GM10248 (cell line): ENCODE measurements at regions not wholly inside any gene's neighbourhood (a gene's known extent, or its start where the extent isn't known, plus 50 kb on each side); places are given as distances from the start of the nearest gene placed in this dataset.

ENCODE experiments used
- CTCF ChIA-PET: fragments of 300-600 bp; sonication (Branson Sonifier 250); formaldehyde crosslinking; extraction: SDS; loops from one replicate; lab custom pipeline; 2021; ENCODE audit warnings: antibody characterized with exemption; lab: Yijun Ruan, JAX
- POLR2A ChIA-PET: fragments of 350-650 bp; sonication (Branson Sonifier 250); formaldehyde crosslinking; extraction: SDS; loops from one replicate; lab custom pipeline; 2020; ENCODE audit warnings: antibody characterized with exemption; lab: Yijun Ruan, JAX
- DNase-seq: peaks from one replicate; pipeline ENCODE4 v3.0.0; 2012; ENCODE audit errors: extremely low spot score
- TF ChIP-seq, protein P1 (sequence below): IDR thresholded peaks from 2 replicates; pipeline ENCODE4 v1.5.1; 2012; ENCODE audit warnings: mild to moderate bottlenecking, low read depth; ENCODE audit errors: extremely low read depth, missing control alignments, control extremely low read depth

DNA sequence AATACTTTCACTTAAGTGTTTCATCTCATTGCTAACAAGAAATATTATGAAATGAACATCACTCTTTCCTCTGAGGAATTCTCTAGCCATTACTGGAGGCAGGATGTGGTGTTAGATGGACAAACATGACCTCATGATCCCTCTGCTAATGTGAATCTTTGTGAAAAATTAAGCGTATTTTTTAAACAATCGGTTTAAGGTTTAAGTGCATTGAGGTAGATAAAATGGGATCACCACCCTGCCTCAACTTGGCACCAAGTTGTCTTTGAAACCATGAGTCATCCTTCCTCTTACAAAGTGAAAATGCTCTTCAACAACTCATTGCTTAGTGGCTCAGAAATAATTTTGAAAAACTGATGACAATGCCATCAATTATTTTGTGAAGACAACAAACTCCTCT is 76.0 kb upstream of the DCBLD2 start:
- ChIA-PET CTCF (interaction anchor here (1.0 to 1.4 kb wide), 2 partner anchors 8 to 22 kb away, joined by 3 read pairs; no protein-coding TSS in a partner anchor), POLR2A (no interaction called here)
- TF ChIP-seq, protein P1, sequence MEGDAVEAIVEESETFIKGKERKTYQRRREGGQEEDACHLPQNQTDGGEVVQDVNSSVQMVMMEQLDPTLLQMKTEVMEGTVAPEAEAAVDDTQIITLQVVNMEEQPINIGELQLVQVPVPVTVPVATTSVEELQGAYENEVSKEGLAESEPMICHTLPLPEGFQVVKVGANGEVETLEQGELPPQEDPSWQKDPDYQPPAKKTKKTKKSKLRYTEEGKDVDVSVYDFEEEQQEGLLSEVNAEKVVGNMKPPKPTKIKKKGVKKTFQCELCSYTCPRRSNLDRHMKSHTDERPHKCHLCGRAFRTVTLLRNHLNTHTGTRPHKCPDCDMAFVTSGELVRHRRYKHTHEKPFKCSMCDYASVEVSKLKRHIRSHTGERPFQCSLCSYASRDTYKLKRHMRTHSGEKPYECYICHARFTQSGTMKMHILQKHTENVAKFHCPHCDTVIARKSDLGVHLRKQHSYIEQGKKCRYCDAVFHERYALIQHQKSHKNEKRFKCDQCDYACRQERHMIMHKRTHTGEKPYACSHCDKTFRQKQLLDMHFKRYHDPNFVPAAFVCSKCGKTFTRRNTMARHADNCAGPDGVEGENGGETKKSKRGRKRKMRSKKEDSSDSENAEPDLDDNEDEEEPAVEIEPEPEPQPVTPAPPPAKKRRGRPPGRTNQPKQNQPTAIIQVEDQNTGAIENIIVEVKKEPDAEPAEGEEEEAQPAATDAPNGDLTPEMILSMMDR: no peak
- no peak for DNase-seq

DNA sequence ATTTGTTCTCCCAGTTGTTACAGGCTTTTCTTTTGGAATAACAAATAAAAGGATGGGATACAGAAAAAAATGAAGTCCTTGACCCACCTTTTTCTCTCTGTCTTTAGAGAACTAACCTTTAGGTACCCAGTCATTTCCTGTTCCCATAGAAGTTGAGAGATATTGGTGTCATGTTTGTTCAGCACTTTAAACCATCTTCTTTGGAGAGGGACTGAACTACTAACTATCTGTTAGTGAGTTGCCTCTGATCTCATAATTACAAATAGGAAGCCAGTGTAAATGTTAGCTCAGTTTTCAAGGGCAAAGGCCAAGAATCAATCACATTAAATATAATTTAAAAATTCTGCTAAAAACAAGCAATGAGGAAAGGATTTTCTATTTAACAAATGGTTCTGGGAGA is 72.9 kb upstream of the DCBLD2 start:
- TF ChIP-seq, protein P1: no peak
- ChIA-PET POLR2A (no interaction called here), CTCF (no interaction called here)
- no peak for DNase-seq

DNA sequence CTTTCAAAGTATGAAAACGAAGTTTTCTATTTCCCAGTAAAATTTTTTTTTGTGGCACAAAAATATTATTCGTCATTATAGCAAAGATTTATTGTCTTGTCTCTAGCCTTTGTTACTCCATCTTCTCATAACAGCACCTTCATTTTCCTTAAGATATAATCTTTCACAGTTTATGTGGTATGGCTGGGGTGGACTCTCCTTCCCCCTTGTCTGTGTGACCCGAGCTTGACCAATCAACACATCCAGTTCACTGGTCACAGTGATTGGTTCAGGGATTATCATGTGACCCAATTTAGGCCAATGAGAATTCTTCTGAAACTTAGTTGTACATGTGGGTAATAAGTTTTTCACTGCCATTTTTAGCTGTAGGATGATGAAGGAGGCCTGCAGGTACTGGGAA is 71.2 kb upstream of the DCBLD2 start:
- CTCF ChIA-PET: interaction anchor here (1.0 kb wide), 1 partner anchor 12 kb away, joined by 3 read pairs; no protein-coding TSS in a partner anchor
- no peak for DNase-seq
- TF ChIP-seq, protein P1: no peak
- POLR2A ChIA-PET: no interaction called here

DNA sequence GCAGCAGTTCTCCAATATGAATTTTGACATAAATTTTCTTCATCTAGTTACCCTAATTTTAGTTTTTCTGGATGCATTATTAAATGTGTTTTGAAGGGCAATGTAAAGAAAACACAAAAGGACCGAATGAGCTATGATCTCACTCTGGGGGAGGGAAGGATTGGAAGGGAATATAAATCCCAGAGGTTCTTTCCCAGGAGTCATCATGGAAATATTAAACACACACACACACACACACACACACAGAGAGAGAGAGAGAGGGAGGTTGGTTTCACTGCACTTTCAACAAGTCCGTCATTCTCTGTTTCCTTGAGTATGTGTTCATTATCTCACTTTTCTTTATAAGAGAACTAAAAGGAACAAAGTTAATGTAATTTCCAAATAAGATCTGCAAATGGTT is 70.7 kb upstream of the DCBLD2 start:
- TF ChIP-seq, protein P1: no peak
- CTCF ChIA-PET: interaction anchor here (1.0 kb wide), 1 partner anchor 13 kb away, joined by 3 read pairs; no protein-coding TSS in a partner anchor
- POLR2A ChIA-PET: no interaction called here
- DNase-seq: no peak

DNA sequence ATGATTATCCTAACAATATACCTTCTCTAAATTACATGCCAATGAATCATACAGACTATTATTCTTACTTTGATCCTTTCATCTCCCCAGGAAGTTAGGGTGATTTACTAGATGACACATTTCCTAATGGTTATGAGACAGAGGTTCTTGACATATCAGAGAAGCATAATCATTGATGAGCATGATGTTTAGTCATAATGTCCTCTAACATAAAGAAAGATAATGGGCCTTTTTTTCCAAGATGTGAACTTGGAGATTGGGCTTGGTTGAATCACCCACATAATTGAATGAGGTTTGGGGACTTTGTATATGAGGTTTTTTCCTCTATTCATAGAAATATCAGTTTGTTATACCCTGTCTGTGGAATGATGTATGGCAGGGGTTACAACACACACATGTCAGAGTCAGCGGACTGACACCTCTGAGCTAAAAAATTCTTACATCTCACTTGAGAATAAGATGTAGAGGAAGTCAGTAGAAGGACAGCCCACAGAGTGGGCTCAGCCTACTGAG is 69.7 kb upstream of the DCBLD2 start:
- TF ChIP-seq, protein P1: no peak
- POLR2A ChIA-PET: no interaction called here
- CTCF ChIA-PET: no interaction called here
- DNase-seq: no peak

DNA sequence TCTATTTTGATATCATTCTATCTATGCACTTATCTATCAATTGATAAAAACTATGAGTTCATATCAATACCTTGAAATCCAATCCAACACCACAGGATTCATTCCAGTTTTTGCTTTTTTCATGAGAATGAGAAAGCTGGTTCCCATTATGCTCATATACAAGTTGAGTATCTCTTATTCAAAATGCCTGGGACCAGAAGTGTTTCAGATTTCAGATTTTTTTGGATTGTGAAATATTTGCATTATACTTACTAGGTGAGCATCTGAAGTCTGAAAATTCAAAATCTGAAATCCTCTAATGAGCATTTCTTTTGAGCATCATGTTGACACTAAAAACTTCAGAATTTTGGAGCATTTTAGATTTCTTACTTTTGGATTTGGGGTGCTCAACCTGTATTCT is 67.8 kb upstream of the DCBLD2 start:
- TF ChIP-seq, protein P1: no peak
- POLR2A ChIA-PET: no interaction called here
- CTCF ChIA-PET: interaction anchor here (1.3 kb wide), 1 partner anchor 13 kb away, joined by 4 read pairs; no protein-coding TSS in a partner anchor
- DNase-seq: no peak
